Astrocyte (in vitro differentiated cells and primary cell): ENCODE measurements at regions not wholly inside any gene's neighbourhood (a gene's known extent, or its start where the extent isn't known, plus 50 kb on each side); places are given as distances from the start of the nearest gene placed in this dataset.

Experiments
- DNase-seq: peaks from one replicate; pipeline ENCODE4 v3.0.0-alpha.2; 2010; ENCODE audit warnings: low read depth
- FAIRE-seq: peaks from 2 replicates; lab custom pipeline; 2011; peaks lifted over from hg19 to GRCh38; lab: Jason Lieb, UNC
- H2AFZ ChIP-seq: 2 replicates; pipeline ENCODE4 v1.6.0; 2012; ENCODE audit warnings: low read depth, low read length, inconsistent platforms
- H3K27ac ChIP-seq: 2 replicates; pipeline ENCODE4 v1.5.1; 2011; ENCODE audit warnings: low read depth, low read length, inconsistent platforms
- H3K27me3 ChIP-seq: 2 replicates; pipeline ENCODE4 v1.6.0; 2011; ENCODE audit warnings: low read length, inconsistent platforms; ENCODE audit not compliant: insufficient read depth
- H3K36me3 ChIP-seq: 2 replicates; pipeline ENCODE4 v1.5.1; 2011; ENCODE audit warnings: low read length, inconsistent platforms; ENCODE audit not compliant: insufficient read depth
- H3K4me1 ChIP-seq: 2 replicates; pipeline ENCODE4 v1.5.1; 2011; ENCODE audit warnings: low read length, inconsistent platforms; ENCODE audit not compliant: insufficient read depth
- H3K4me2 ChIP-seq: 2 replicates; pipeline ENCODE4 v1.6.0; 2012; ENCODE audit warnings: low read length, inconsistent platforms
- H3K4me3 ChIP-seq: 2 replicates; pipeline ENCODE4 v1.5.1; 2011; ENCODE audit warnings: low read depth, mild to moderate bottlenecking, low read length, inconsistent platforms; ENCODE audit not compliant: insufficient read depth
- H3K79me2 ChIP-seq: 2 replicates; pipeline ENCODE4 v1.6.0; 2012; ENCODE audit warnings: mild to moderate bottlenecking, low read length, inconsistent platforms; ENCODE audit not compliant: insufficient read depth
- H3K9ac ChIP-seq: 2 replicates; pipeline ENCODE4 v1.6.0; 2012; ENCODE audit warnings: mild to moderate bottlenecking, low read length, inconsistent platforms
- H3K9me3 ChIP-seq: 2 replicates; pipeline ENCODE4 v1.5.1; 2012; ENCODE audit warnings: low read depth, mild to moderate bottlenecking, low read length, inconsistent platforms; ENCODE audit not compliant: insufficient read depth
- H4K20me1 ChIP-seq: 2 replicates; pipeline ENCODE4 v1.6.0; 2012; ENCODE audit warnings: low read length, inconsistent platforms; ENCODE audit not compliant: insufficient read depth
- H3K27ac Mint-ChIP-seq: one replicate; pipeline ENCODE4 v1.8.0; 2021; ENCODE audit warnings: mild to moderate bottlenecking, mixed read lengths; ENCODE audit not compliant: unreplicated experiment
- H3K27me3 Mint-ChIP-seq: one replicate; pipeline ENCODE4 v1.8.0; 2021; ENCODE audit warnings: low read depth, mixed read lengths; ENCODE audit not compliant: unreplicated experiment
- H3K36me3 Mint-ChIP-seq: one replicate; pipeline ENCODE4 v1.8.0; 2021; ENCODE audit warnings: low read depth, mixed read lengths; ENCODE audit not compliant: unreplicated experiment
- H3K4me1 Mint-ChIP-seq: one replicate; pipeline ENCODE4 v1.8.0; 2021; ENCODE audit warnings: low read depth, mixed read lengths; ENCODE audit not compliant: unreplicated experiment
- H3K4me3 Mint-ChIP-seq: one replicate; pipeline ENCODE4 v1.8.0; 2021; ENCODE audit warnings: mild to moderate bottlenecking, moderate library complexity, mixed read lengths; ENCODE audit not compliant: unreplicated experiment
- H3K9me3 Mint-ChIP-seq: one replicate; pipeline ENCODE4 v1.8.0; 2021; ENCODE audit warnings: mild to moderate bottlenecking, mixed read lengths; ENCODE audit not compliant: unreplicated experiment
- CTCF ChIP-seq: IDR thresholded peaks from 2 replicates; pipeline ENCODE4 v1.5.1; 2011; ENCODE audit warnings: low read depth, mild to moderate bottlenecking, inconsistent platforms, low read length, moderate library complexity; ENCODE audit not compliant: insufficient read depth
- EZH2 ChIP-seq: IDR thresholded peaks from 2 replicates; pipeline ENCODE4 v1.6.1; 2012; ENCODE audit warnings: mild to moderate bottlenecking, low read length, inconsistent platforms; ENCODE audit not compliant: insufficient read depth

- no peak overlapping the region for H3K9ac ChIP-seq
- H3K27ac ChIP-seq: no peak overlapping the region
- Mint-ChIP-seq H3K9me3 (no peaks in the 10 kb centered on the region), H3K4me1 (no peaks in the 10 kb centered on the region), H3K27me3 (no peaks in the 10 kb centered on the region), H3K27ac (no peak overlapping the region), H3K4me3 (no peak overlapping the region), H3K36me3 (no peaks in the 10 kb centered on the region)
- no peak for FAIRE-seq
- H2AFZ ChIP-seq: no peak overlapping the region
- H3K4me2 ChIP-seq: no peak overlapping the region
- no peak overlapping the region for H3K4me3 ChIP-seq
- TF ChIP-seq CTCF (no peak), EZH2 (no peak)
- no peaks in the 10 kb centered on the region for H3K4me1 ChIP-seq
- H3K9me3 ChIP-seq: no peaks in the 10 kb centered on the region
- H3K36me3 ChIP-seq: no peaks in the 10 kb centered on the region
- no peaks in the 10 kb centered on the region for H3K79me2 ChIP-seq
- no peaks in the 10 kb centered on the region for H4K20me1 ChIP-seq
- no peaks in the 10 kb centered on the region for H3K27me3 ChIP-seq
- no peak for DNase-seq
These were observed 294.8 kb downstream of the NR2F2 start for GRCh38 chr15:96625256-96625655.

- H3K9ac ChIP-seq: no peak overlapping the region
- Mint-ChIP-seq H3K4me1 (no peaks in the 10 kb centered on the region), H3K36me3 (no peaks in the 10 kb centered on the region), H3K27ac (no peak overlapping the region), H3K4me3 (no peak overlapping the region), H3K9me3 (no peaks in the 10 kb centered on the region), H3K27me3 (no peaks in the 10 kb centered on the region)
- no peak for TF ChIP-seq EZH2
- no peak for TF ChIP-seq CTCF
- no peak overlapping the region for H3K4me2 ChIP-seq
- H4K20me1 ChIP-seq: no peaks in the 10 kb centered on the region
- no peak overlapping the region for H3K27ac ChIP-seq
- DNase-seq: no peak
- H3K9me3 ChIP-seq: no peaks in the 10 kb centered on the region
- H3K27me3 ChIP-seq: no peaks in the 10 kb centered on the region
- H3K4me1 ChIP-seq: no peaks in the 10 kb centered on the region
- no peak overlapping the region for H2AFZ ChIP-seq
- no peaks in the 10 kb centered on the region for H3K79me2 ChIP-seq
- H3K4me3 ChIP-seq: no peak overlapping the region
- no peak for FAIRE-seq
- H3K36me3 ChIP-seq: no peaks in the 10 kb centered on the region
These were observed 296.6 kb downstream of the NR2F2 start for GRCh38 chr15:96627031-96627568.

GRCh38 chr15:96629511-96629910 lies 299.0 kb downstream of the NR2F2 start:
- TF ChIP-seq EZH2: no peak
- TF ChIP-seq CTCF: no peak
- no peaks in the 10 kb centered on the region for H3K36me3 ChIP-seq
- DNase-seq (no peak), FAIRE-seq (no peak)
- no peak overlapping the region for H2AFZ ChIP-seq
- H3K27ac ChIP-seq: no peak overlapping the region
- Mint-ChIP-seq H3K4me3 (no peak overlapping the region), H3K4me1 (no peaks in the 10 kb centered on the region), H3K9me3 (no peaks in the 10 kb centered on the region), H3K27me3 (no peaks in the 10 kb centered on the region), H3K36me3 (no peaks in the 10 kb centered on the region), H3K27ac (no peak overlapping the region)
- no peak overlapping the region for H3K4me3 ChIP-seq
- H4K20me1 ChIP-seq: no peaks in the 10 kb centered on the region
- H3K9me3 ChIP-seq: no peaks in the 10 kb centered on the region
- no peak overlapping the region for H3K9ac ChIP-seq
- H3K79me2 ChIP-seq: no peaks in the 10 kb centered on the region
- no peak overlapping the region for H3K4me2 ChIP-seq
- no peaks in the 10 kb centered on the region for H3K27me3 ChIP-seq
- no peaks in the 10 kb centered on the region for H3K4me1 ChIP-seq
